ENCODE measurements at regions not wholly inside any gene's neighbourhood (a gene's known extent, or its start where the extent isn't known, plus 50 kb on each side); places are given as distances from the start of the nearest gene placed in this dataset.

DNA sequence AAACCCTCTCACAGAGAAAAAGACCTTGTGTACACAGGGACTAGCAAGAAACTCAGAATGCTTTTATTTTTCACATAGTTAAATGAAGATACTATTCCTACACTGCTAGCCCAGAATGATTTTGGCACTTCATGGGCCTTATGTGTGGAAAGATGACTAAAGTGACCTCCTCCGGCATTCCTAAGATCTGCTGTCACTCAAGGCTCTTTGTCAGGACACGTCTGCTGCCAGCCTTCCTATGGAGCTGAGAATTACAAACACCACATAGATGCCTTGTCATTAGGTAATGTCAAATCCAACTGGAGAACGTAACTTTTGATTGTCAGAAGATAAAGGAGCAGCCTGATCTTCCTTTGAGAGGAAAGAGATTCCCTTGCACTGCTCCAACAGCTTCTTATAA, 249.1 kb downstream of the FAT3 start:
- Histone ChIP-seq H3K9me3 (ENCODE audit: low read depth, low read length) (no peaks in the 10 kb centered on the region), H3K27ac (no peak overlapping the region), H3K4me3 (no peak overlapping the region), H3K36me3 (ENCODE audit: insufficient read depth, low read length) (no peaks in the 10 kb centered on the region), H3K9ac (ENCODE audit: insufficient read length) (no peak overlapping the region)
- no peak for DNase-seq (ENCODE audit: low read depth, low spot score)
- TF ChIP-seq EZH2 (IDR thresholded peaks at IDR 0.05) = no peak
- TF ChIP-seq POLR2AphosphoS5 (IDR thresholded peaks at IDR 0.05; ENCODE audit: borderline replicate concordance, low read depth, low read length) = no peak
- TF ChIP-seq FOXP2 (optimal IDR thresholded peaks at IDR 0.05; ENCODE audit: control extremely low read depth, extremely low read length, insufficient read depth) = no peak

DNA sequence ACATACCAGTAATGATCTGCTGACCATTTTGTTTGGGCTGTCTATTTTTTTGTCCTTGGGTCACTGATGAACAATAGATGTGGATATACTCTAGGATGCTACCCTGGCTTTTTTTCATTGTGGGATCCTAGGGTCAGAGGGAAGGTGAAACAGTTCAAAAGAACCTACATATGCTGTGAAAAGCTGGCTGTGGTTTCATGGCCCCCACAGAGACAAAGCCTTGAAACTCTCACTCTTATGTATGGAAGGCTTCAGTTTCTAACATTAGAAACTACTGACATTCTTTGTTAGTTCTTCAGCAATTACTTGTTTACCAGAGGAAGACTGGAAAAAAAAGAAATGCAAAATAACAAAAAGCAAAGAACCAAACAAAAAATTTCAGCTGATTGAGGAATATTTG, 250.7 kb downstream of the FAT3 start:
- H3K36me3 ChIP-seq (ENCODE audit: insufficient read depth, low read length) = no peaks in the 10 kb centered on the region
- TF ChIP-seq FOXP2 (optimal IDR thresholded peaks at IDR 0.05; ENCODE audit: control extremely low read depth, extremely low read length, insufficient read depth) (no peak), POLR2AphosphoS5 (IDR thresholded peaks at IDR 0.05; ENCODE audit: borderline replicate concordance, low read depth, low read length) (no peak), EZH2 (IDR thresholded peaks at IDR 0.05) (no peak)
- DNase-seq (ENCODE audit: low read depth, low spot score) = no peak
- no peaks in the 10 kb centered on the region for H3K9me3 ChIP-seq (ENCODE audit: low read depth, low read length)
- H3K27ac ChIP-seq = no peak overlapping the region
- no peak overlapping the region for H3K4me3 ChIP-seq
- H3K9ac ChIP-seq (ENCODE audit: insufficient read length) = no peak overlapping the region

DNA sequence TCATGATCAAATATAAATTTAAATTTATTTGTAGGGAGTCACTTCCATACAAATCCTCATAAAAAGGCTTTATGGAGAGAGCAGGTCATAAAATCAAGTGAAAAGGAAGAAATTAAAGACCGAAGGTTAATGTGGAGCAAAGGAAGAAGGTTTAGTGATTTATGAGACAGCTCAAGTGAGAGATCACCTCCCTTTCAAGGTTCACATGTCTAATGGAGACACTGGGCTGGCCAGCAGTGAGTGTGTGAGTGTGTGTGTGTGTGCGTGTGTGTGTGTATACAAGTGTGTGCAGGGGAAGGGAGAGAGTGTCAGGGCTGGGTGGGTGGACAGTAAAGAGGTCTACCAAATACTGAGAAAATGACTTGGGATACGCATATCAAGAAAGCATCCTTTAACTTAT, 251.2 kb downstream of the FAT3 start:
- Histone ChIP-seq H3K27ac (no peak overlapping the region), H3K36me3 (ENCODE audit: insufficient read depth, low read length) (no peaks in the 10 kb centered on the region), H3K4me3 (no peak overlapping the region), H3K9ac (ENCODE audit: insufficient read length) (no peak overlapping the region), H3K9me3 (ENCODE audit: low read depth, low read length) (no peaks in the 10 kb centered on the region)
- no peak for TF ChIP-seq EZH2 (IDR thresholded peaks at IDR 0.05)
- TF ChIP-seq POLR2AphosphoS5 (IDR thresholded peaks at IDR 0.05; ENCODE audit: borderline replicate concordance, low read depth, low read length) = no peak
- TF ChIP-seq FOXP2 (optimal IDR thresholded peaks at IDR 0.05; ENCODE audit: control extremely low read depth, extremely low read length, insufficient read depth) = no peak
- DNase-seq (ENCODE audit: low read depth, low spot score) = no peak

DNA sequence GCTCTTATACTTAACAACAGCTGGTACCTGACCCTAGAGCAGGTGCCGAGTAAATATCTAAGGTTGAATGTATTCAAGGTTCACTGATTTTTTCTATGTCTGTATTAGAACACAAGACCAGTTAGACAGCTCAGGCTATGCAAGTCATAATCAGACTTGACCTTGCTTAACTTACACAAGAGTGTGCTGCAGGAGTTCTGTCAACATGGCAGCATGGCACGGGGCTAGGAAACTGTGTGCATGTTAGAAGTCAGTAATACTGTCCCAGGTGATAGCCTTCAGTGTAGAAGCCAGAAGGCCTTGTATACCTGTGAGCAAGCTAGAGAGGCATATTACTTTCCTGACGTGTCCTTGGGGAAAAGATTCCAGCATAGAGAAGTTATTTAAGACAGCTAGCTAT, 253.1 kb downstream of the FAT3 start:
- H3K4me3 ChIP-seq = no peak overlapping the region
- H3K9me3 ChIP-seq (ENCODE audit: low read depth, low read length) = no peaks in the 10 kb centered on the region
- no peaks in the 10 kb centered on the region for H3K36me3 ChIP-seq (ENCODE audit: insufficient read depth, low read length)
- TF ChIP-seq EZH2 (IDR thresholded peaks at IDR 0.05) = no peak
- TF ChIP-seq POLR2AphosphoS5 (IDR thresholded peaks at IDR 0.05; ENCODE audit: borderline replicate concordance, low read depth, low read length) = no peak
- no peak for TF ChIP-seq FOXP2 (optimal IDR thresholded peaks at IDR 0.05; ENCODE audit: control extremely low read depth, extremely low read length, insufficient read depth)
- no peak overlapping the region for H3K9ac ChIP-seq (ENCODE audit: insufficient read length)
- no peak overlapping the region for H3K27ac ChIP-seq
- no peak for DNase-seq (ENCODE audit: low read depth, low spot score)

DNA sequence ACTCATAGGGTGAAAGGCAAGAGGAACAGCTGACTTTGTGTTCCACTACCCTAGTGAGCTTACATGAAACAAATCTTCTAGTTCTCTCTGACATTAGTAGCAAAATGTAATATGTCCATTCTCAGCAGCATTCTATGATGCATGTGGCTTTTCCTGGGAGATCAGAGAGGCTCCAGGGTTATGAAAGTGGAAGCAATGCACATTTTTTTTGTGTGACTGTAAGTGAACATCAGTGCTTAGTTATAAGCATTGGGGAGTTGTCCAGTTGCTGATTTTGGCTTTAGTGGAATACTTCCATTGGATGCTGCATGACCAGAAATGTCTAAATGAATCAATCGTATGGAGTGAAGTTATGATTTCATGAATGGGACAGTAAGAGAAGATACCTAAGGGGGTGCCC, 255.9 kb downstream of the FAT3 start:
- Histone ChIP-seq H3K4me3 (no peak overlapping the region), H3K9ac (ENCODE audit: insufficient read length) (no peak overlapping the region), H3K27ac (no peak overlapping the region), H3K9me3 (ENCODE audit: low read depth, low read length) (no peaks in the 10 kb centered on the region), H3K36me3 (ENCODE audit: insufficient read depth, low read length) (no peaks in the 10 kb centered on the region)
- TF ChIP-seq POLR2AphosphoS5 (IDR thresholded peaks at IDR 0.05; ENCODE audit: borderline replicate concordance, low read depth, low read length) = no peak
- no peak for TF ChIP-seq FOXP2 (optimal IDR thresholded peaks at IDR 0.05; ENCODE audit: control extremely low read depth, extremely low read length, insufficient read depth)
- TF ChIP-seq EZH2 (IDR thresholded peaks at IDR 0.05) = no peak
- no peak for DNase-seq (ENCODE audit: low read depth, low spot score)

DNA sequence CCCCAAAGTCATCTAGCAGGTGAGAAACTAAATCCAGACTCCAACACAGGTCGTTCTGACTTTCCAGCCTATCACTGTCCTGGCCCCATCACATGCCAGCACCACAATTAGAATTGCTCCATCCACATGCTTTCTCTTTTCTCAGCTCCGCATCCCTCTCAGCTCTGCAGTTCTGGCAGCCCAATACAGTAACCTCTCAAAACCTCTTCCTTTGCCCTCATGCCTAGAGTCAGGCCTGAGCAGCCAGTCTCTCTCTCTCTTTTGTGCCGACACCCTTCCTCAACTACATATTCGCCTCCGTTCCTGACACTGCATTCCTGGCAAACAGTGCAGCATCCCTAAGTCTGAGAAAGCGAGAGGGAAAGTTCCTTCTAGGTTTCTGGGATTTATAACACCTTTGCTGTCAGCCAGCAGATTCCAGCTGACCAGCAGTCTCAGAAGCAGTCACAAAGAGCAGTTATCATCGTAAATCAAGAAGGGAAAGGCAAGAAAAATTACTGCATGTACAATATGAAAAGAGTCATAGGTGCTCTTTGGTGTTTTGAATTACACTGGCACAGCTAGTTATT, 258.0 kb downstream of the FAT3 start:
- Histone ChIP-seq H3K9ac (ENCODE audit: insufficient read length) (no peak overlapping the region), H3K4me3 (no peak overlapping the region), H3K9me3 (ENCODE audit: low read depth, low read length) (no peaks in the 10 kb centered on the region), H3K27ac (no peak overlapping the region), H3K36me3 (ENCODE audit: insufficient read depth, low read length) (no peaks in the 10 kb centered on the region)
- no peak for DNase-seq (ENCODE audit: low read depth, low spot score)
- no peak for TF ChIP-seq FOXP2 (optimal IDR thresholded peaks at IDR 0.05; ENCODE audit: control extremely low read depth, extremely low read length, insufficient read depth)
- TF ChIP-seq POLR2AphosphoS5 (IDR thresholded peaks at IDR 0.05; ENCODE audit: borderline replicate concordance, low read depth, low read length) = no peak
- no peak for TF ChIP-seq EZH2 (IDR thresholded peaks at IDR 0.05)

DNA sequence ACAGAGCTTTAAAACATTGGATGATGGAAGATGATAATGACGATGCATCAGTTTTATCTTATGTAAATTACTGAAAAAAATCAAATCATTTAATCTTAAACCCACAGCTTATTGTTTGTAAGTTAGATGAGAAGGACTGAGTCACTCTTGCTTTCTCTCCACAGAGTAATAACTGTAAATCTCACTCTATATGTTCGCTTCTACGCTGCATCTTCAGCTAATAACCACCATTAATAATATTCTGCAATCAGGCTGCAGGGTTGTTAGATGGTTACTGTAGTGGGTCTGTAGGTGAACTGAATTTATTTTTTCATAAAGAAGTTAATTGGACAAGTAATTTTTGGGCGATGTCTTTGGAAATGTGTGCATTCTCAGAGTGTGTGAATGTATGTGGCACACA, 260.0 kb downstream of the FAT3 start:
- Histone ChIP-seq H3K9me3 (ENCODE audit: low read depth, low read length) (no peaks in the 10 kb centered on the region), H3K4me3 (no peak overlapping the region), H3K27ac (no peak overlapping the region), H3K36me3 (ENCODE audit: insufficient read depth, low read length) (no peaks in the 10 kb centered on the region), H3K9ac (ENCODE audit: insufficient read length) (no peak overlapping the region)
- TF ChIP-seq EZH2 (IDR thresholded peaks at IDR 0.05) = no peak
- TF ChIP-seq POLR2AphosphoS5 (IDR thresholded peaks at IDR 0.05; ENCODE audit: borderline replicate concordance, low read depth, low read length) = no peak
- no peak for TF ChIP-seq FOXP2 (optimal IDR thresholded peaks at IDR 0.05; ENCODE audit: control extremely low read depth, extremely low read length, insufficient read depth)
- DNase-seq (ENCODE audit: low read depth, low spot score) = no peak

DNA sequence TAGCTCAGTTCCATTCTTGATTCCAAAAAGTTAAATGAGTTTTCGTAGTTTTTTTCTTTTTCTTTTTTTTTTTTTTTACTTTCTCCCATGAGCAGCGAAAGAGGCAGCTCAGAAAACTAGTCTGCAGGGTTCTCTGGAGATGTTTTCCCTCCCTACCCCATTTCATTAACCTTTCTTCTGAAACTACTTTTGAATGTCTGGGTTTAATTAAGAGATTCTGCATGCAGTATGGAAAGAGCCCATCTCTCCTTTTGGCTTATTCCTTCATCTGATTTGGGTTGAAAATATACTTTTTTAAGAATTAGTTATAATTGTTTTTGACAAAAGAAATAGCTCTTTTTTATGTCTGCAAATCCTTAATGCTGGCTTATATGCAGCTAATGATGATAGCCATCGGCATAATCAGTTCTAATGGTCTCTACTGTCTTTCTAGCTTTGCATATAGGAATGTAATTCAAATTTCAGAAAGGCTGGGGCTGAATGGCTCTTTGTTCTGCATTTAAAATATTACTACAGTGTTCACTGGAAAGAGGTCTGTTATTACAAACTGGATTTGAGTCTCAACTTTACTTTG, 265.3 kb downstream of the FAT3 start:
- Histone ChIP-seq H3K9ac (ENCODE audit: insufficient read length) (no peak overlapping the region), H3K4me3 (no peak overlapping the region), H3K36me3 (ENCODE audit: insufficient read depth, low read length) (no peaks in the 10 kb centered on the region), H3K27ac (no peak overlapping the region), H3K9me3 (ENCODE audit: low read depth, low read length) (no peaks in the 10 kb centered on the region)
- no peak for TF ChIP-seq EZH2 (IDR thresholded peaks at IDR 0.05)
- no peak for TF ChIP-seq POLR2AphosphoS5 (IDR thresholded peaks at IDR 0.05; ENCODE audit: borderline replicate concordance, low read depth, low read length)
- no peak for TF ChIP-seq FOXP2 (optimal IDR thresholded peaks at IDR 0.05; ENCODE audit: control extremely low read depth, extremely low read length, insufficient read depth)
- DNase-seq (ENCODE audit: low read depth, low spot score) = no peak

DNA sequence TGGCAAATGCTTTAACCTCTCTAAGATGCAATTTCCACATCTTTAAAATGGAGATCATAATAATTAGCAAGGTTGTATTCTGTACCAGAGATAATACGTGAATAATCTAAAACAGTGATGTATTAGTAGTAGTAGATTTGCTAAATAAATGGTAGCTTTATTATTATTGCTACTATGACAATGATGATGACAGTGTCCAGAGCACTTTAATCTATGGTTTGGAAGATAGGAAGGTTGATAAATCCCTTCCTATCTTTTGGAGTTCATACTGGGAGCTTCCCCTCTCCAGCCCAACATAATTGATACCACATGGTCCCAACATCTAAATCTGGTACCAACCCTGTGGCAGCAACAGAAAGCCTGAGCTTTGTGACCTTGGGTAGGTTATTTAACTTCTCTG, 267.8 kb downstream of the FAT3 start:
- no peak for TF ChIP-seq POLR2AphosphoS5 (IDR thresholded peaks at IDR 0.05; ENCODE audit: borderline replicate concordance, low read depth, low read length)
- TF ChIP-seq EZH2 (IDR thresholded peaks at IDR 0.05) = no peak
- no peak for TF ChIP-seq FOXP2 (optimal IDR thresholded peaks at IDR 0.05; ENCODE audit: control extremely low read depth, extremely low read length, insufficient read depth)
- no peak for DNase-seq (ENCODE audit: low read depth, low spot score)
- Histone ChIP-seq H3K4me3 (no peak overlapping the region), H3K27ac (no peak overlapping the region), H3K36me3 (ENCODE audit: insufficient read depth, low read length) (no peaks in the 10 kb centered on the region), H3K9ac (ENCODE audit: insufficient read length) (no peak overlapping the region), H3K9me3 (ENCODE audit: low read depth, low read length) (no peaks in the 10 kb centered on the region)

Measured in SK-N-MC (cell line).